Activated CD4-positive, alpha-beta T cell treated with anti-CD3 and anti-CD28 coated beads, Interleukin-2, amount 50 U/mL, for 16 hours (primary cell): ENCODE measurements at regions not wholly inside any gene's neighbourhood (a gene's known extent, or its start where the extent isn't known, plus 50 kb on each side); places are given as distances from the start of the nearest gene placed in this dataset.
A peak's percentile ranks its signal among the peaks of the same experiment; 100 is the strongest.

Experiments
- DNase-seq: peaks from one replicate; pipeline ENCODE4 v3.0.0-alpha.2; 2020

- DNase-seq, result no peak
Measured at GRCh38 chr1:72734415-72734814, 452.1 kb upstream of the NEGR1 start.

GRCh38 chr1:72724951-72725861 lies 442.9 kb upstream of the NEGR1 start:
- no peak for DNase-seq

- DNase-seq, result no peak
Measured at GRCh38 chr1:72705921-72706320, 423.6 kb upstream of the NEGR1 start.

GRCh38 chr1:72704841-72705477 lies 422.6 kb upstream of the NEGR1 start:
- DNase-seq, result no peak

GRCh38 chr1:72697410-72697809 lies 415.1 kb upstream of the NEGR1 start:
- DNase-seq, result no peak

- DNase-seq, result no peak
Measured at GRCh38 chr1:72693899-72694298, 411.6 kb upstream of the NEGR1 start.

- DNase-seq, result no peak
Measured at GRCh38 chr1:72693376-72693775, 411.0 kb upstream of the NEGR1 start.

- DNase-seq, result no peak
Measured at GRCh38 chr1:72690871-72691270, 408.5 kb upstream of the NEGR1 start.

- DNase-seq, result no peak
Measured at GRCh38 chr1:72678683-72679082, 396.3 kb upstream of the NEGR1 start.

- DNase-seq, result no peak
Measured at GRCh38 chr1:72670902-72671301, 388.6 kb upstream of the NEGR1 start.

- DNase-seq, result no peak
Measured at GRCh38 chr1:72662918-72663317, 380.6 kb upstream of the NEGR1 start.

- no peak for DNase-seq
Measured at GRCh38 chr1:72650843-72651435, 368.6 kb upstream of the NEGR1 start.

GRCh38 chr1:72649991-72650390 lies 367.7 kb upstream of the NEGR1 start:
- DNase-seq, result no peak

GRCh38 chr1:72649211-72649888 lies 367.0 kb upstream of the NEGR1 start:
- DNase-seq, result no peak

GRCh38 chr1:72648465-72648864 lies 366.1 kb upstream of the NEGR1 start:
- no peak for DNase-seq

- no peak for DNase-seq
Measured at GRCh38 chr1:72643142-72643541, 360.8 kb upstream of the NEGR1 start.

- DNase-seq, result no peak
Measured at GRCh38 chr1:72637593-72637992, 355.3 kb upstream of the NEGR1 start.

GRCh38 chr1:72636631-72637030 lies 354.3 kb upstream of the NEGR1 start:
- no peak for DNase-seq

GRCh38 chr1:72635719-72636118 lies 353.4 kb upstream of the NEGR1 start:
- no peak for DNase-seq

GRCh38 chr1:72634946-72635345 lies 352.6 kb upstream of the NEGR1 start:
- DNase-seq, result no peak

GRCh38 chr1:72631449-72631848 lies 349.1 kb upstream of the NEGR1 start:
- no peak for DNase-seq

- peak; percentile 31 for DNase-seq
Measured at GRCh38 chr1:72623299-72623708, 341.0 kb upstream of the NEGR1 start.

- no peak for DNase-seq
Measured at GRCh38 chr1:72620453-72620852, 338.1 kb upstream of the NEGR1 start.
